ENCODE measurements at regions not wholly inside any gene's neighbourhood (a gene's known extent, or its start where the extent isn't known, plus 50 kb on each side); places are given as distances from the start of the nearest gene placed in this dataset.

DNA sequence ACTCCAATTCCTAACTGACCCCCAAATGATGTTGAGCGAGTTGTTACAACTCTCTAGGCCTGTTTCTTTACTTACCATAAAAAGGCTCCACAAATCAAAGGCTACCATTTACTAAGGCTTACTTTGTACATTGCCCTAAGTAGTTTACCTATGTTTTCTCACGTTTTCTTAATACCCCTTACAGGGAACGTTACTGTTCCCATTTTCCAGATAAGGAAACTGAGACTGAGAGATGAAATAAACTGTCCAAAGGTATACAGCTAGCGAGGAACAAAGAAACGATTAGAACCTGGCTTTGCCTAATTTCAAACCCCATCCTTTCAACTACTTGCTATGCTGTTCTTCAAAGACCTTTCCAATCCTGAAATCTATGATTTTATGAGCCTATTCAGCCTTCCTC lies 74.8 kb upstream of the SPTBN1 start:
- TF ChIP-seq POLR2A (IDR thresholded peaks at IDR 0.05) = no peak
- TF ChIP-seq, protein P1, sequence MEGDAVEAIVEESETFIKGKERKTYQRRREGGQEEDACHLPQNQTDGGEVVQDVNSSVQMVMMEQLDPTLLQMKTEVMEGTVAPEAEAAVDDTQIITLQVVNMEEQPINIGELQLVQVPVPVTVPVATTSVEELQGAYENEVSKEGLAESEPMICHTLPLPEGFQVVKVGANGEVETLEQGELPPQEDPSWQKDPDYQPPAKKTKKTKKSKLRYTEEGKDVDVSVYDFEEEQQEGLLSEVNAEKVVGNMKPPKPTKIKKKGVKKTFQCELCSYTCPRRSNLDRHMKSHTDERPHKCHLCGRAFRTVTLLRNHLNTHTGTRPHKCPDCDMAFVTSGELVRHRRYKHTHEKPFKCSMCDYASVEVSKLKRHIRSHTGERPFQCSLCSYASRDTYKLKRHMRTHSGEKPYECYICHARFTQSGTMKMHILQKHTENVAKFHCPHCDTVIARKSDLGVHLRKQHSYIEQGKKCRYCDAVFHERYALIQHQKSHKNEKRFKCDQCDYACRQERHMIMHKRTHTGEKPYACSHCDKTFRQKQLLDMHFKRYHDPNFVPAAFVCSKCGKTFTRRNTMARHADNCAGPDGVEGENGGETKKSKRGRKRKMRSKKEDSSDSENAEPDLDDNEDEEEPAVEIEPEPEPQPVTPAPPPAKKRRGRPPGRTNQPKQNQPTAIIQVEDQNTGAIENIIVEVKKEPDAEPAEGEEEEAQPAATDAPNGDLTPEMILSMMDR (IDR thresholded peaks at IDR 0.05) = no peak

Data from prostate gland (tissue), 2 donors.